Stomach (tissue), 4 donors: ENCODE measurements at regions not wholly inside any gene's neighbourhood (a gene's known extent, or its start where the extent isn't known, plus 50 kb on each side); places are given as distances from the start of the nearest gene placed in this dataset.

Source experiments
- CTCF ChIP-seq, 7 experiments: fragments of 450-650 bp in 4 of 7; fragments of 200-600 bp in 3 of 7; sonication (generic) in 3 of 7; IDR thresholded peaks; one replicate each; pipeline ENCODE4 v1.5.1; 2016 to 2019; ENCODE audit warnings: antibody characterized with exemption in 7 of 7, control low read depth in 2 of 7, mild to moderate bottlenecking in 1 of 7
- POLR2A ChIP-seq, 4 donors: fragments of 450-650 bp; IDR thresholded peaks; one replicate each; pipeline ENCODE4 v1.6.1; 2016; ENCODE audit warnings: antibody characterized with exemption in 4 of 4, control low read depth in 2 of 4, mild to moderate bottlenecking in 1 of 4, moderate library complexity in 1 of 4

GRCh38 chrX:9302381-9302780 lies 162.5 kb upstream of the TBL1X start:
- TF ChIP-seq CTCF (IDR thresholded peaks at IDR 0.05) (no peak), POLR2A (IDR thresholded peaks at IDR 0.05) (no peak)
